ENCODE measurements at regions not wholly inside any gene's neighbourhood (a gene's known extent, or its start where the extent isn't known, plus 50 kb on each side); places are given as distances from the start of the nearest gene placed in this dataset.

GRCh38 chr1:55534565-55535121 lies 319.5 kb upstream of the USP24 start (continued):
- TF ChIP-seq KMT2B (CRISPR knock-in tag; IDR thresholded peaks at IDR 0.05) = no peak
- TF ChIP-seq ZSCAN25 (CRISPR knock-in tag; IDR thresholded peaks at IDR 0.05) = no peak
- no peak for TF ChIP-seq SOX13 (IDR thresholded peaks at IDR 0.05)
- TF ChIP-seq SOX13 (CRISPR knock-in tag; conservative IDR thresholded peaks at IDR 0.05 in 1 of 2, IDR thresholded peaks at IDR 0.05 in 1 of 2) = peak in 1 of 2 experiments; percentile 77; a peak in 2 of 4 replicates
- no peak for TF ChIP-seq MXD1 (CRISPR knock-in tag; IDR thresholded peaks at IDR 0.05)
- TF ChIP-seq ZNF839 (CRISPR knock-in tag; IDR thresholded peaks at IDR 0.05; ENCODE audit: borderline replicate concordance) = no peak
- TF ChIP-seq SRF (IDR thresholded peaks at IDR 0.05; ENCODE audit: low read depth, low read length) = no peak
- no peak for TF ChIP-seq CBX2 (IDR thresholded peaks at IDR 0.05; ENCODE audit: low read depth, low read length)
- no peak for TF ChIP-seq CBX2 (CRISPR knock-in tag; IDR thresholded peaks at IDR 0.05; ENCODE audit: low read depth)
- TF ChIP-seq SMAD1 (CRISPR knock-in tag; IDR thresholded peaks at IDR 0.05; ENCODE audit: borderline replicate concordance, low read depth) = no peak
- TF ChIP-seq HOXA3 (CRISPR knock-in tag; IDR thresholded peaks at IDR 0.05) = peak; percentile 40; the same call in 1 of the 2 replicates
- TF ChIP-seq CERS6 (CRISPR knock-in tag; IDR thresholded peaks at IDR 0.05) = no peak
- no peak for TF ChIP-seq ZNF747 (CRISPR knock-in tag; IDR thresholded peaks at IDR 0.05; ENCODE audit: borderline replicate concordance)
- TF ChIP-seq, protein P1, sequence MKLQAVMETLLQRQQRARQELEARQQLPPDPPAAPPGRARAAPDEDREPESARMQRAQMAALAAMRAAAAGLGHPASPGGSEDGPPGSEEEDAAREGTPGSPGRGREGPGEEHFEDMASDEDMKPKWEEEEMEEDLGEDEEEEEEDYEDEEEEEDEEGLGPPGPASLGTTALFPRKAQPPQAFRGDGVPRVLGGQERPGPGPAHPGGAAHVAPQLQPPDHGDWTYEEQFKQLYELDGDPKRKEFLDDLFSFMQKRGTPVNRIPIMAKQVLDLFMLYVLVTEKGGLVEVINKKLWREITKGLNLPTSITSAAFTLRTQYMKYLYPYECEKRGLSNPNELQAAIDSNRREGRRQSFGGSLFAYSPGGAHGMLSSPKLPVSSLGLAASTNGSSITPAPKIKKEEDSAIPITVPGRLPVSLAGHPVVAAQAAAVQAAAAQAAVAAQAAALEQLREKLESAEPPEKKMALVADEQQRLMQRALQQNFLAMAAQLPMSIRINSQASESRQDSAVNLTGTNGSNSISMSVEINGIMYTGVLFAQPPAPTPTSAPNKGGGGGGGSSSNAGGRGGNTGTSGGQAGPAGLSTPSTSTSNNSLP (IDR thresholded peaks at IDR 0.05; ENCODE audit: low read depth, low read length) = peak; percentile 35; the same call in 1 of the 2 replicates
- TF ChIP-seq HNRNPL (IDR thresholded peaks at IDR 0.05; ENCODE audit: low read depth, low read length) = no peak
- TF ChIP-seq CBFB (CRISPR knock-in tag; IDR thresholded peaks at IDR 0.05) = no peak
- TF ChIP-seq GZF1 (CRISPR knock-in tag; IDR thresholded peaks at IDR 0.05) = no peak
- TF ChIP-seq CEBPZ (IDR thresholded peaks at IDR 0.05; ENCODE audit: low read length) = no peak
- TF ChIP-seq PHB2 (IDR thresholded peaks at IDR 0.05; ENCODE audit: partially characterized antibody) = no peak
- no peak for TF ChIP-seq HOXA9 (CRISPR knock-in tag; IDR thresholded peaks at IDR 0.05; ENCODE audit: borderline replicate concordance)
